DOHH2 (cell line): ENCODE measurements at regions not wholly inside any gene's neighbourhood (a gene's known extent, or its start where the extent isn't known, plus 50 kb on each side); places are given as distances from the start of the nearest gene placed in this dataset.
"Not testable (repeated sequence)": the region's sequence is repeated elsewhere in the genome, so short reads cannot be mapped to it uniquely, and the experiment has no call there.

ENCODE experiments used
- H3F3A ChIP-seq: fragments of 200-600 bp; sonication (generic), shearing (Covaris generic); 2 replicates; pipeline ENCODE4 v1.6.0; 2016; ENCODE audit warnings: antibody characterized with exemption, mild to moderate bottlenecking; ENCODE audit not compliant: control insufficient read depth, insufficient read depth
- H3K27ac ChIP-seq: fragments of 200-600 bp; sonication (generic); 2 replicates; pipeline ENCODE4 v1.5.1; 2014; ENCODE audit warnings: low read depth, mild to moderate bottlenecking, low read length, moderate library complexity
- H3K27me3 ChIP-seq: fragments of 200-600 bp; sonication (generic); 2 replicates; pipeline ENCODE4 v1.6.1; 2014; ENCODE audit warnings: mild to moderate bottlenecking, low read length, mixed read lengths; ENCODE audit not compliant: control insufficient read depth
- H3K36me3 ChIP-seq: fragments of 200-600 bp; sonication (generic); 2 replicates; pipeline ENCODE4 v1.6.1; 2014; ENCODE audit warnings: mild to moderate bottlenecking, low read length, moderate library complexity, mixed read lengths; ENCODE audit not compliant: control insufficient read depth
- H3K4me1 ChIP-seq: fragments of 200-600 bp; sonication (generic); 2 replicates; pipeline ENCODE4 v1.6.1; 2014; ENCODE audit warnings: mild to moderate bottlenecking, low read length, mixed read lengths; ENCODE audit not compliant: control insufficient read depth
- H3K4me2 ChIP-seq: fragments of 200-600 bp; sonication (generic); 2 replicates; pipeline ENCODE4 v1.6.0; 2014; ENCODE audit warnings: mild to moderate bottlenecking, low read length, moderate library complexity
- H3K4me3 ChIP-seq: fragments of 200-600 bp; sonication (generic); 2 replicates; pipeline ENCODE4 v1.5.1; 2014; ENCODE audit warnings: mild to moderate bottlenecking, low read length, mixed read lengths
- H3K79me2 ChIP-seq: fragments of 200-600 bp; sonication (generic); 2 replicates; pipeline ENCODE4 v1.6.1; 2014; ENCODE audit warnings: mild to moderate bottlenecking, low read length, mixed read lengths; ENCODE audit not compliant: control insufficient read depth
- H3K9me2 ChIP-seq: fragments of 200-600 bp; sonication (generic); replicated peaks from 2 replicates; pipeline ENCODE4 v1.6.1; 2014; ENCODE audit warnings: mild to moderate bottlenecking, low read length, mixed read lengths; ENCODE audit not compliant: control insufficient read depth
- H3K9me3 ChIP-seq: fragments of 200-600 bp; sonication (generic); 2 replicates; pipeline ENCODE4 v1.6.1; 2014; ENCODE audit warnings: antibody characterized with exemption, low read length, mixed read lengths; ENCODE audit not compliant: control insufficient read depth, insufficient read depth
- H4K20me1 ChIP-seq: fragments of 200-600 bp; sonication (generic); 2 replicates; pipeline ENCODE4 v1.6.0; 2014; ENCODE audit warnings: low read depth, mild to moderate bottlenecking, antibody characterized with exemption, low read length, moderate library complexity; ENCODE audit not compliant: control insufficient read depth, insufficient read depth
- CTCF ChIP-seq: fragments of 200-600 bp; sonication (generic); IDR thresholded peaks from one replicate; pipeline ENCODE4 v1.5.1; 2014; ENCODE audit warnings: antibody characterized with exemption, mild to moderate bottlenecking, low read depth, low read length; ENCODE audit not compliant: poor library complexity, severe bottlenecking
- EZH2phosphoT487 ChIP-seq: fragments of 200-600 bp; sonication (generic); IDR thresholded peaks from 2 replicates; pipeline ENCODE4 v1.6.1; 2017; ENCODE audit warnings: borderline replicate concordance, mild to moderate bottlenecking, antibody characterized with exemption, low read length, moderate library complexity, mixed read lengths

- not testable (repeated sequence) for H3F3A ChIP-seq, H3K27me3 ChIP-seq, H3K79me2 ChIP-seq, H3K4me2 ChIP-seq, H4K20me1 ChIP-seq, H3K4me1 ChIP-seq, H3K9me3 ChIP-seq, H3K36me3 ChIP-seq, H3K27ac ChIP-seq, H3K9me2 ChIP-seq, H3K4me3 ChIP-seq
Observed at GRCh38 chr4:187672526-187672925, 323.0 kb upstream of the ZFP42 start.

- no peak overlapping the region for H3K4me3 ChIP-seq
- H3K36me3 ChIP-seq = no peaks in the 10 kb centered on the region
- H3K4me1 ChIP-seq = no peaks in the 10 kb centered on the region
- H3K27me3 ChIP-seq = no peaks in the 10 kb centered on the region
- no peaks in the 10 kb centered on the region for H4K20me1 ChIP-seq
- no peaks in the 10 kb centered on the region for H3K9me2 ChIP-seq
- no peaks in the 10 kb centered on the region for H3K79me2 ChIP-seq
- no peaks in the 10 kb centered on the region for H3F3A ChIP-seq
- H3K27ac ChIP-seq = no peak overlapping the region
- H3K9me3 ChIP-seq = no peaks in the 10 kb centered on the region
- TF ChIP-seq CTCF = no peak
- TF ChIP-seq EZH2phosphoT487 = no peak
- no peak overlapping the region for H3K4me2 ChIP-seq
Observed at GRCh38 chr4:187679450-187679849, 316.1 kb upstream of the ZFP42 start.

- TF ChIP-seq EZH2phosphoT487 = no peak
- no peak for TF ChIP-seq CTCF
- H3K36me3 ChIP-seq = no peaks in the 10 kb centered on the region
- no peaks in the 10 kb centered on the region for H3K9me3 ChIP-seq
Observed at GRCh38 chr4:187685247-187685646, 310.3 kb upstream of the ZFP42 start.

GRCh38 chr4:187687697-187688096, 307.9 kb upstream of the ZFP42 start:
- Histone ChIP-seq H3K79me2 (no peaks in the 10 kb centered on the region), H3K9me3 (no peaks in the 10 kb centered on the region), H3K9me2 (no peaks in the 10 kb centered on the region), H3K27ac (no peak overlapping the region), H3K4me2 (no peak overlapping the region), H3K4me1 (no peaks in the 10 kb centered on the region), H3K4me3 (no peak overlapping the region), H4K20me1 (no peaks in the 10 kb centered on the region), H3K27me3 (no peaks in the 10 kb centered on the region), H3K36me3 (no peaks in the 10 kb centered on the region), H3F3A (no peaks in the 10 kb centered on the region)
- TF ChIP-seq EZH2phosphoT487 (no peak), CTCF (no peak)

More at GRCh38 chr4:187685247-187685646, 310.3 kb upstream of the ZFP42 start:
- Histone ChIP-seq H3K4me2 (no peak overlapping the region), H3K9me2 (no peaks in the 10 kb centered on the region), H3F3A (no peaks in the 10 kb centered on the region), H3K27me3 (no peaks in the 10 kb centered on the region), H3K4me1 (no peaks in the 10 kb centered on the region), H4K20me1 (no peaks in the 10 kb centered on the region), H3K4me3 (no peak overlapping the region), H3K27ac (no peak overlapping the region), H3K79me2 (no peaks in the 10 kb centered on the region)
